Activated CD4-positive, alpha-beta T cell treated with anti-CD3 and anti-CD28 coated beads for 24 hours (primary cell): ENCODE measurements at regions not wholly inside any gene's neighbourhood (a gene's known extent, or its start where the extent isn't known, plus 50 kb on each side); places are given as distances from the start of the nearest gene placed in this dataset.
"Not testable (repeated sequence)": the region's sequence is repeated elsewhere in the genome, so short reads cannot be mapped to it uniquely, and the experiment has no call there.

Experiments
- DNase-seq, 2 donors: peaks; one replicate each; pipeline ENCODE4 v3.0.0-alpha.2; 2020; ENCODE audit warnings: low read depth in 2 of 2

DNA sequence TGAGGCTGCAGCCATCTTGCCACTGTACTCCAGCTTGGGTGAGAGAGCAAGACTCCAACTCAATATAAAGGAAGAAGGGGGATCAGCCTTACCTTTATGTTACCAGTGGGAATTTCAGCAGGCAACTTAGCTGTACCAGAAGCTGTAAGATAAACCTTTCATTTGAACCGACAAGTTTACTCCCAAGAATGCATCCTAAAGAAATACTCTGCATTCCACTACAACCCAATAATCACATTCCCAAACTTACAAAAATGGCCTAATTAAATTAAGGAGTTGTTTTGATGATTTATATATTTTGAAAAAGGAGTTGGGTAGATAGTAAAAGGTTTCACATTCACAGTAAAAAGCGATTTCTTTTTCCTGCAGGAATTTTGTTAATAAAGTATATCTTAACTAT, 241.4 kb downstream of the TTC8 start:
- no peak for DNase-seq

DNA sequence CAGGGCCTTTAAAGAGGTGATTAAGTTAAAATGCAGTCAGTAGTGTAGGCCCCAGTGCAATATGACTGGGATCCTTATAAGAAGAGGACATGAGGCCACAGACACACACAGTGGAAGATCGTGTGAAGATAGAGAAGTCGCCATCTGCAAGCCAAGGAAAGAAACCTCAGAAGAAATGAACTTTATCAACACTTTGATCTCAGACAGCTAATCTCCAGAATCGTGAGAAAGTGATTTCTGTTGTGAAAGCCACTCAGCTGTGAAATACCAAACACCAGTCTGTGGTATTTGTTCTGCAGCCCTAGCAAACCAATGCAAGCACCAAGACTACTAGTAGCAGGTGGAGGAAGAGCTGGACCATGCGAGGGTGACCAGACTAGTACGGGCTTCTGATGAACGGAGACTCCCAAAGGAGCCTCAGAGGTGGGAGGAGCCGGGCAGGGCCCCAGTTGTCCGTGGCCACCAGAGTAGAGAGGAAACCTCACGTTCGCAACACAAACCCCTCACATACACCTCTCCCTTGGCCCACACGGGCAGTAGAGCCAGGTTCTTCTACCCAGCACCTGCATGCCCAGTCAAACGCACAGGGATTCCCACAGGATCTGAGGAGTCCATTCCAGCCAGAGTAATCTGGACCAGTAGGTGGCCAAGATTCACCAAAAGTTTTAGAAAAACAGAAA, 243.0 kb downstream of the TTC8 start:
- no peak for DNase-seq

DNA sequence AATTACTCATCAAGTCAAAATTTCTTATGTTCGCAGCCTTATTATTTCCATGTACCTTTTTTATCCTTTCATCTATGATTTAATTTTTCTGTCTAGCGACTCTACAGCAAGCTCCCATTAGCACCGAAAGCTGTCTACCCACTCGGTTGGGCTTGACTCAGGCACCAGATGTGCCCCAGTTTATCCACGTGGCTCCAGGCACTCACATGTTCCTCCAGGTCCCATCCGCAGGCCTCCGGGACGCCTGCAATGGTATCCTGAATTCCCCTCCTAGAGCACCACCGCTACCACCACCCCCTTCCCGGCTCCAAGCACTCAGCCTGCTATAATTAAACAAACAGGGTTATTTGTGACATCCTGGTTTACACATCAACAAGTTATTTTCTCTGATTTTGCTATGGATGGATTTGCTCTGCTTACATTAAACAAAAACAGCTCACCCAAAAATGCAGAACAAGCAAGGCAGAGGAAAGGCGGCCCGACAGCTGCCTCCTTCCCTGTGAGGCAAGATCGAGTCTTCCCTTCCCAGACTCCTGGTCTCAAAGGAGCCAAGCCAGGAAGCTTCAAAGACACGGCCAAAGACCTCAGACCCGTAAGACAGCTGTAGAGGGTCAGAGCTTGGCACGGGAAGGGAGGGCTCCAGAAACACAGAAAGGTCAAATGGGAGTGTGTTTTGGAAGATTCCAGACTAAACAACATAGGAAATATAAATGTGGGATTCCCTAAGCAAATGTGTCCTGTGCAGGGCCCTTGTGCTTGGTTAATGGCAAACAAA, 253.8 kb downstream of the TTC8 start:
- no peak for DNase-seq

DNA sequence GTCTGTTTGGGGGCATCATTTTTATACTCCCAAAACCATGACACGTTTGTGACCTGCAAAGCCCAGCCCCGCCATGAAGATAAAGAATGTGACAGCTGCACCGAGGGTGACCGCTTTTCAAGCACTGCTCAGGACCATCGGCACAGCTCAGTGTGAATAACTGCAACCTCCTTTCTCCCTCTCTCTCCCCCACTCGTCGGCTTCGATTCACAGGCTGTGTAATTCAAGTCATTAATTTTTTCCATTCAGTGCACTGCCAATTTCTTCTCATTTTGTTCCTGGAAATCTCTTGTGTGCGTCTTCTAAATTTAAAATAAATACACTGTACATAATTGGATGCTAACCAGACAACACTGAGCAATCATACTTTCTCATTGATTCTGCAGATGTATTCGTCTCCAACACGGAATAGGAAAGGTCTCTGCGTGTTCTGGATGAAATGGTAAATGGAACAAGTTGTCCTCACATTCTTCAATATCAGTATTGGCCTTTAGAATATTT, 260.8 kb downstream of the TTC8 start:
- no peak for DNase-seq

DNA sequence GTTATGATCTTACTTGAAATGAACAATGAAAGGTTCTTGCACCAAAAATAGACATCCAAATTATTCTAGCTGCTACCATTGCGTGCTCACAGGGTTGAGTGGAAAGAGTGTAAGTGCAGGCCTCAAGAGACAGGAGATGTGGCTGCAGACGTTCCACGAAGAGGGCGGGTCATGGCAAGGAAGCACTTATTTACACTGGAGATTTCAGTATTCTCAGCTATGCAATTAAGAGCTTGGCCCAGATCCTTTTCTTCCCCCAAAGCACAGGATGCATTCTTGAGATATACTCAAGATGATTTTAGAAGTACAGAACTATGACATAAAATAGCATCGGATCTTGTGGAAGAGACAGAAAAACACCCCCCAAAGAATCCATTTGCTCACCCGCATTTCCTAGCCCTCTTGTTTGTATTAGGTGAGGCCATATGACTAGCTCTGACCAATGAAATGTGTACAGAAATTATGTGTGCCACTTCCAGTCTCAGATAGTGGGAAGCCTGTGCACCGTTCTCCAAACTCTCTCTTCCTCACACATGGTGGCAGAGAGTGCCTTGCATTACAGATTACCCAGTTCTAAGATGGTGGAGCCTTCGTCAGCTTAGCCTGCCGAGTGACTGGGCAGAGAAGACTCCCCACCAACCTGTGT, 261.4 kb downstream of the TTC8 start:
- no peak for DNase-seq

DNA sequence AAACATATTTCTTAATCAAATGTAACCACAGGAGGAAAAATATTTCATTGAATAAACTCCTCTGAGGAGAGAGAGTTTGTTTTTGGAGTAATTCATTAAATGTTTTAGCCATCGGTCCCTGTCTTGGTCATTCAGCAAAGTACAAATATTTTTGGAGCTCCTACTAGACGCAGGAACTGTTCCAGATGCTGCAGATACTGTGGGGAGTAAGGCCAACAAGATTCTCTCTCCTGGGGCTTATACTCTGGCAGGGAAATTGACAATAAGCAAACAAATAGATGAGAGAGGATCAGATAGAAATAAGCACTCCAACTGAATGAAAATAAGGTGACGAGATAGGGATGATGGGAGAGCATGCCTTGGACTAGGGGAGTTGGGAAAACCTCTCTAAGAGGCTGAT, 264.1 kb downstream of the TTC8 start:
- DNase-seq = no peak

DNA sequence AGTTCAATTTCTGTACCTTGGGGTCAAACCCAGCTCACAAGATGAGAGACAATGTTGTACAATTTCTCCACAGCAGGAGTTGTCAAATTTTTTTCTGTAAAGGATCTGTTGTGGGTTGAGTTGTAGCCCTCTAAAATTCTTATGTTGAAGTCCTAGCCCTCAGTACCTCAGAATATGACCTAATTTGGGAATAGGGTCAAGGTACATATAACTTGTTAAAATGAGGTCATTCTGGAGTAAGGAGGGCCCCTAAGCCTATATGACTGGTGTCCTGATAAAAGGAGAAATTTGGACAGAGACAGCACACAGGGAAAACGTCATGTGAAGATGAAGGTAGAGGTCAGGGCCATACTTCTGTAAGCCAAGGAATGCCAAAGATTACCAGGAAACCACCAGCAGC, 264.9 kb downstream of the TTC8 start:
- DNase-seq = no peak

DNA sequence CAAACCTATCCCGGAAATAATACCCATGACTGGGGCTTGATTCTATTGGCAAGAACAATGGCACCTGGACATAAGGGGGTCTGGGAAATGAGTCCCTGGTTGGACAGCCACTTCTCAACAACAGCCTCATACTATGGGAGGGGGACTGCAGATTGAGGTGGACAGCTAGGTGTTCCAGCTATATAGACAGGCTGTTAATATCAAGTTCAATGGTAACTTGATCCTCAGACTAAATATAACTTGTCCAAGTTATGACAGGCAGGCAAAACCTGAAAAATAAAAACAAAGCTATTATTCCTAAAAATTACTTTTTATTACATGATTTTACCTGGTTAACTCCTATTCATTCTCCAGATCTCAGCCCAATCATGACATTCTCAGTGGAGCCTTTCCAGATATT, 267.3 kb downstream of the TTC8 start:
- no peak for DNase-seq

DNA sequence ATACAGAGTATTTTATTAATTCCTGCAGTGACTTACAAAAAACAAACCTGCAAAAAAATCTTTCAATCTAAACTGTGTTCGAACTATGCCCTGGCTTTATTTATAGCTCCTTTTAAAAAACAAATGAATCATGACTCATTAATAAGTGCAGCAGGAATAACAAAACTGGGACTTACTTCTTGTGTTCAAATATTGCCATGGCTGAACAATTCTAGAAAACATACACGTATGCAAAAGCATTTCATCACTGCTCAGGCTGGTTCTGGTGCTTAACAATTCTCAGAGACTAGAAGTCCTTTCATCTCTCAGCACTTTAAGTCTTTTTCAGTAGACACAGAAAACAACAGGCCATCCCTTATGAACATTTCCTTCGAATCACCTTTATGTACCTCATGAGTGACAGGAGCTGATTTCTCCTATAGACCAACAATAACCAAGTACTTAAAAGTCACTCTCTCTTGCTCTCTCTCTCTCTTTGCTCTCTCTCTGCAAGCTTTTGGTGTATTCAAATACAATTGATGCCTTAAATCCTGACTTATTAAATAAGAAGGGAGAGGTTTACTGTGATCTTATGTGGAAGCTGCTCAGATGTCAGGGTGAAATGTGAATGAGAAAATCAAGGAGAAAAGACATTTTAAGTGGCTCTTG, 268.8 kb downstream of the TTC8 start:
- no peak for DNase-seq

DNA sequence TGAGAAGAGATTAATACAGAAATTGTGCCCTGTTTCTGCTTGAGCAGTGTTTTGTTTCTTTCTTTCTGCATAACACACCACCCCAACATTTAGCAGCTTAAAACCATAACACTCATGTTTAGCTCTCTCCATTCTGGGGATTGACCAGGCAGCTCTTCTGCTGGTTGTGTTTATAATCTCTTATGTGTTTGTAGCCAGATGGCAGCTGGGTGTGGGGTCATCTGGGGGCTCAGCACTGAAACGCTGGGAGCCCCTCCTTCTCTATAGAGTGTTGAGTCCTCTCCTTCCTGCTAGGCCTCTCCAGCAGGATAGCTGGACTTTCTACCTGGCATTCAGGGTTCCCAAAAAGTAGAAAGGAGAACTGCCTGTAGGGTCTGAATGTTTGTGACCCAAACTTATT, 270.6 kb downstream of the TTC8 start:
- no peak for DNase-seq

DNA sequence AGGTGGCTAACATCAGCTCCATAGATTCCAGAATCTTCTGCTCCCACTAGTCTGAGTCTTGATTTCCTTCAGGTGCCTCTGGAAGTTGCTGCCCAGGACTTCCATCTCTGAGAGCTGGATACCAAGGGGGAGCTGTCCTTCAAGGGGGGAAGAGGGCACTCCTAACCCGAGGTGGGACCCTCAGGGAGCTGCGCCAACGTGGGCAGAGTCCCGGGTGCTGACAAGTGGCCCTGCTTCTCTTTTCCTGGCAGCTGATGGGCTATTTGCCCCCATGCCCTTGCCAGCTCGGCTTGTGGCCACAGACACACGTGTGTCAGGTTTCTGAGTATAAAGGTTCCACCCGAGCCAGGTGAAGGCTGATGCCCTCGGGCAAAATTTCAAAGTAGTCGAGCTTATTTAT, 272.5 kb downstream of the TTC8 start:
- DNase-seq = no peak

DNA sequence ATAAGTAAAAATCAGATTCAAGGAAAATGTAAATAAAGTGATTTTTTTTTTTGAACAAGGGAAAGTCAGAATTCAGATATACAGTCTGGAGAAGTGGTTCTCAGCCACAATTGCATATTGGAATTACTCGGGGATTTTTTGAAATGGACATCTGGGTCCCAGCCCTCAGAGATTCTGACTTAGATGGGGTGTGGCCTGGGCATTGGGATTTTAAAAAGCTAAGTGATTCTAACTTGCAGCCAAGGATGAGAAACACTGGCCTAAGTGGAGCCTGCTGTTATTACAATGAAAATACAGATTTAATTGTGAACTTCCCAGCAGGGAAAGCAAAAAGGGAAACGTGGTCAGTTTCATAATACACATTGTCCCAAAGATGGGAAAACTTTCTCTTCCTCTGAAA, 273.8 kb downstream of the TTC8 start:
- no peak for DNase-seq

DNA sequence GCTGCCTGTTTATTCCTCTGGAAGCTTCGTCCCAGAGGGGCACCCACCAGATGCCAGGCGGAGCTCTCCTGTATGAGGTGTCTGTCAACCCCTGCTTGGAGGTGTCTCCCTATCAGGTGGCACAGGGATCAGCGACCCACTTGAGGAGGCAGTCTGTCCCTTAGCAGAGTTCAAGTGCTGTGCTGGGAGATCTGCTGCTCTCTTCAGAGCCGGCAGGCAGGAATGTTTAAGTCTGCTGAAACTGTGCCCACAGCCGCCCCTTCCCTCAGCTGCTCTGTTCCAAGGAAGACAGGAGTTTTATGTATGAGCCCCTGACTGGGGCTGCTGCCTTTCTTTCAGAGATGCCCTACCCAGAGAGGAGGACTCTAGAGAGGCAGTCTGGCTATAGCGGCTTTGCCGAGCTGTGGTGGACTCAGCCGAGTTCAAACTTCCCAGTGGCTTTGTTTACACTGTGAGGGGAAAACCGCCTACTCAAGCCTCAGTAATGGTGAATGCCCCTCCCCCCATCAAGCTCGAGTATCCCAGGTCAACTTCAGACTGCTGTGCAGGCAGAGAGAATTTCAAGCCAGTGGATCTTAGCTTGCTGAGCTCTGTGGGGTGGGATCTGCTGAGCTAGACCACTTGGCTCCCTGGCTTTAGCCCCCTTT, 279.8 kb downstream of the TTC8 start:
- not testable (repeated sequence) for DNase-seq

DNA sequence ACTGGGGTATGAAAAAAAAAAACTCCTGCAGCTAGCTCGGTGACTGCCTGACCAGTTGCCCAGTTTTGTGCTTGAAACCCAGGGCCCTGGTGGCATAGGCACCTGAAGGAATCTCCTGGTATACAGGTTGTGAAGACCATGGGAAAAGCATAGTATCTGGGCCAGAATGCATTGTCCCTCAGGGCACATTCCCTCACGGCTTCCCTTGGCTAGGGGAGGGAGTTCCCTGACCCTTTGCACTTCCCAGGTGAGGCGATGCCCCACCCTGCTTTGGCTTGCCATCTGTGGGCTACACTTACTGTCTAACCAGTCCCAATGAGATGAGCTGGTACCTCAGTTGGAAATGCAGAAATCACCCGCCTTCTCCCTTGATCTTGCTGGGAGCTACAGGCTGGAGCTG, 280.4 kb downstream of the TTC8 start:
- DNase-seq = not testable (repeated sequence)
